Activated effector memory CD4-positive, alpha-beta T cell treated with Interleukin-2 at 50 U/mL for 16 hours (primary cell): ENCODE measurements at regions not wholly inside any gene's neighbourhood (a gene's known extent, or its start where the extent isn't known, plus 50 kb on each side); places are given as distances from the start of the nearest gene placed in this dataset.
"Not testable (repeated sequence)": the region's sequence is repeated elsewhere in the genome, so short reads cannot be mapped to it uniquely, and the experiment has no call there.

Experiments
- DNase-seq: peaks from one replicate; pipeline ENCODE4 v3.0.0-alpha.2; 2020

GRCh38 chr7:65453341-65454030, 79.8 kb downstream of the ZNF92 start:
- no peak for DNase-seq

- DNase-seq: no peak
Measured at GRCh38 chr7:65454469-65454868, 80.8 kb downstream of the ZNF92 start.

- not testable (repeated sequence) for DNase-seq
Measured at GRCh38 chr7:65455050-65455449, 81.4 kb downstream of the ZNF92 start.

- no peak for DNase-seq
Measured at GRCh38 chr7:65457705-65458104, 84.0 kb downstream of the ZNF92 start.

- no peak for DNase-seq
Measured at GRCh38 chr7:65459438-65459837, 85.8 kb downstream of the ZNF92 start.

GRCh38 chr7:65462148-65462716, 88.6 kb downstream of the ZNF92 start:
- no peak for DNase-seq

- DNase-seq: no peak
Measured at GRCh38 chr7:65463184-65463583, 89.5 kb downstream of the ZNF92 start.

- not testable (repeated sequence) for DNase-seq
Measured at GRCh38 chr7:65469919-65470558, 96.4 kb downstream of the ZNF92 start.

- no peak for DNase-seq
Measured at GRCh38 chr7:65471587-65471986, 97.9 kb downstream of the ZNF92 start.

- DNase-seq: no peak
Measured at GRCh38 chr7:65475040-65475726, 101.5 kb downstream of the ZNF92 start.

- DNase-seq: peak; percentile 45
Measured at GRCh38 chr7:65475734-65476319, 102.2 kb downstream of the ZNF92 start.

- DNase-seq: no peak
Measured at GRCh38 chr7:65477326-65477725, 103.7 kb downstream of the ZNF92 start.

- DNase-seq: no peak
Measured at GRCh38 chr7:65489260-65489767, 115.7 kb downstream of the ZNF92 start.

- DNase-seq: not testable (repeated sequence)
Measured at GRCh38 chr7:65496697-65497096, 123.0 kb downstream of the ZNF92 start.

- DNase-seq: no peak
Measured at GRCh38 chr7:65503434-65504152, 129.9 kb downstream of the ZNF92 start.

GRCh38 chr7:65504504-65505319, 131.1 kb downstream of the ZNF92 start:
- DNase-seq: not testable (repeated sequence)

- DNase-seq: not testable (repeated sequence)
Measured at GRCh38 chr7:65505320-65505633, 131.6 kb downstream of the ZNF92 start.

GRCh38 chr7:65508581-65509367, 135.1 kb downstream of the ZNF92 start:
- not testable (repeated sequence) for DNase-seq

- DNase-seq: no peak
Measured at GRCh38 chr7:65509368-65510186, 135.9 kb downstream of the ZNF92 start.

- DNase-seq: not testable (repeated sequence)
Measured at GRCh38 chr7:65510187-65510538, 136.5 kb downstream of the ZNF92 start.
